ENCODE measurements at regions not wholly inside any gene's neighbourhood (a gene's known extent, or its start where the extent isn't known, plus 50 kb on each side); places are given as distances from the start of the nearest gene placed in this dataset.
A peak's percentile ranks its signal among the peaks of the same experiment; 100 is the strongest.

- Histone ChIP-seq H3K36me3 (no peaks in the 10 kb centered on the region), H3K27me3 (no peaks in the 10 kb centered on the region), H3K4me3 (no peak overlapping the region), H3K4me1 (no peaks in the 10 kb centered on the region), H3K27ac (no peak overlapping the region), H3K9me3 (no peaks in the 10 kb centered on the region)
- intact Hi-C loops (cut with DNase I) = no loop called here
- DNase-seq (no peak), ATAC-seq (no peak)
- no peak for TF ChIP-seq CTCF (IDR thresholded peaks at IDR 0.05)
Measured at GRCh38 chr12:82025462-82025861, 266.3 kb upstream of the PPFIA2 start.

- ATAC-seq (no peak), DNase-seq (no peak)
- no peaks in the 10 kb centered on the region for H3K27me3 ChIP-seq
- no peak overlapping the region for H3K27ac ChIP-seq
- no peaks in the 10 kb centered on the region for H3K4me1 ChIP-seq
- H3K36me3 ChIP-seq = no peaks in the 10 kb centered on the region
- peak; percentile 33 for TF ChIP-seq CTCF (IDR thresholded peaks at IDR 0.05)
- H3K9me3 ChIP-seq = no peaks in the 10 kb centered on the region
- intact Hi-C loops (cut with DNase I) = no loop called here
- no peak overlapping the region for H3K4me3 ChIP-seq
Measured at GRCh38 chr12:82019533-82019932, 260.4 kb upstream of the PPFIA2 start.

- ATAC-seq (no peak), DNase-seq (no peak)
- Histone ChIP-seq H3K27me3 (no peaks in the 10 kb centered on the region), H3K4me3 (no peak overlapping the region), H3K36me3 (no peaks in the 10 kb centered on the region), H3K4me1 (no peaks in the 10 kb centered on the region), H3K9me3 (no peaks in the 10 kb centered on the region), H3K27ac (no peak overlapping the region)
- TF ChIP-seq CTCF (IDR thresholded peaks at IDR 0.05) = no peak
- intact Hi-C loops (cut with DNase I) = no loop called here
Measured at GRCh38 chr12:82015623-82016347, 256.6 kb upstream of the PPFIA2 start.

GRCh38 chr12:82012176-82012575 lies 253.0 kb upstream of the PPFIA2 start:
- no peak overlapping the region for H3K4me3 ChIP-seq
- intact Hi-C loops (cut with DNase I) = no loop called here
- ATAC-seq (no peak), DNase-seq (no peak)
- no peaks in the 10 kb centered on the region for H3K4me1 ChIP-seq
- no peak for TF ChIP-seq CTCF (IDR thresholded peaks at IDR 0.05)
- H3K27me3 ChIP-seq = no peaks in the 10 kb centered on the region
- H3K27ac ChIP-seq = no peak overlapping the region
- H3K9me3 ChIP-seq = no peaks in the 10 kb centered on the region
- no peaks in the 10 kb centered on the region for H3K36me3 ChIP-seq

- ATAC-seq (peak; percentile 50), DNase-seq (no peak)
- Histone ChIP-seq H3K36me3 (no peaks in the 10 kb centered on the region), H3K27ac (no peak overlapping the region), H3K4me1 (no peaks in the 10 kb centered on the region), H3K4me3 (no peak overlapping the region), H3K27me3 (no peaks in the 10 kb centered on the region), H3K9me3 (no peaks in the 10 kb centered on the region)
- intact Hi-C loops (cut with DNase I) = no loop called here
- TF ChIP-seq CTCF (IDR thresholded peaks at IDR 0.05) = no peak
Measured at GRCh38 chr12:82009524-82009923, 250.4 kb upstream of the PPFIA2 start.

- Histone ChIP-seq H3K36me3 (no peaks in the 10 kb centered on the region), H3K9me3 (no peaks in the 10 kb centered on the region), H3K4me3 (no peak overlapping the region), H3K27ac (no peak overlapping the region), H3K27me3 (no peaks in the 10 kb centered on the region), H3K4me1 (no peaks in the 10 kb centered on the region)
- intact Hi-C loops (cut with DNase I) = no loop called here
- no peak for DNase-seq
- TF ChIP-seq CTCF (IDR thresholded peaks at IDR 0.05) = no peak
- no peak for ATAC-seq
Measured at GRCh38 chr12:82008251-82008650, 249.1 kb upstream of the PPFIA2 start.

Data from upper lobe of right lung (tissue), 1 donor.